ENCODE measurements at regions not wholly inside any gene's neighbourhood (a gene's known extent, or its start where the extent isn't known, plus 50 kb on each side); places are given as distances from the start of the nearest gene placed in this dataset.

DNA sequence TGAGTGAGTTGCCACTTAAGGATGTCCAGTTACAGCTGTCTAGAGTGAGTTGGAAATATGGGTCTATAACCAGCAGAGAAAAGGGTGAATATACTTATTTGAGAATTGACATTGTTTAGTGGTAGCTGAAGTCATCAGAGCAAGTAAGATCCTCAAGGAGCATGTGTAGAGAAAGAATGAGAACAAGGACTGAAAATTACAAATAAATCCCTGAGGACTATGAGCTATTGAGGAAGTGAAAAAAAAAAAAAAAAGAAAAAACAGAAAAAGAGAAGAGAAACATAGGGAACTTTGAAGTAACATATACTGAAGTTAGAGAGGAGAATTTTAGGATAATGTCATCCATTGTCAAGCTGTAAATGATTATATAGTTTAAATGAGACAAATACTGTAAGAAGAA is 134.0 kb upstream of the CCDC68 start:
- peaks cover 10% of the 10 kb centered on the region for H3K4me1 Mint-ChIP-seq (ENCODE audit: low read depth)
- H3K27ac Mint-ChIP-seq, result no peak overlapping the region
- no peaks in the 10 kb centered on the region for H3K9me3 Mint-ChIP-seq
- H3K27me3 Mint-ChIP-seq, result no peaks in the 10 kb centered on the region
- H3K4me3 Mint-ChIP-seq, result no peak overlapping the region
- intact Hi-C loops (cut with micrococcal nuclease), result no loop called here
- H3K36me3 Mint-ChIP-seq (ENCODE audit: low read depth), result no peaks in the 10 kb centered on the region

DNA sequence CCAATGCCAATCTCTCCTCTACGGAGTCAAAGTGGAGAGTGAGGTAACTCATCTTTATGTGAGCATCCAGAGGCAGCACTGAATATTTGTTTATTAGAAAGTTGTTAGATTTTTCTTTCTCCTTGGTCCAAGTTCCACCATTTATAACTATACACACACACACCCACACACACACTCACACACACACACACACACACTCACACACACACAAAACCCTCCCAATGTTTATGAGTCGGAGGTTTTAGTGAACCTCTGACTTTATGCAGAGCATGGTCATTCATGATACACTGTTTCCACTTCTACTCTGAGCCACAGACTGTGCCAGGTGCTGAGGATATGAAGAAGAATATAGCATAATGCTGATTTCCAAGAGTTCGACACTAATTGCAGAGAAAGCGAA is 132.9 kb upstream of the CCDC68 start:
- Mint-ChIP-seq H3K4me1 (ENCODE audit: low read depth) (peaks cover 10% of the 10 kb centered on the region), H3K36me3 (ENCODE audit: low read depth) (no peaks in the 10 kb centered on the region), H3K4me3 (no peak overlapping the region), H3K27ac (no peak overlapping the region), H3K27me3 (no peaks in the 10 kb centered on the region), H3K9me3 (no peaks in the 10 kb centered on the region)
- intact Hi-C loops (cut with micrococcal nuclease), result no loop called here

DNA sequence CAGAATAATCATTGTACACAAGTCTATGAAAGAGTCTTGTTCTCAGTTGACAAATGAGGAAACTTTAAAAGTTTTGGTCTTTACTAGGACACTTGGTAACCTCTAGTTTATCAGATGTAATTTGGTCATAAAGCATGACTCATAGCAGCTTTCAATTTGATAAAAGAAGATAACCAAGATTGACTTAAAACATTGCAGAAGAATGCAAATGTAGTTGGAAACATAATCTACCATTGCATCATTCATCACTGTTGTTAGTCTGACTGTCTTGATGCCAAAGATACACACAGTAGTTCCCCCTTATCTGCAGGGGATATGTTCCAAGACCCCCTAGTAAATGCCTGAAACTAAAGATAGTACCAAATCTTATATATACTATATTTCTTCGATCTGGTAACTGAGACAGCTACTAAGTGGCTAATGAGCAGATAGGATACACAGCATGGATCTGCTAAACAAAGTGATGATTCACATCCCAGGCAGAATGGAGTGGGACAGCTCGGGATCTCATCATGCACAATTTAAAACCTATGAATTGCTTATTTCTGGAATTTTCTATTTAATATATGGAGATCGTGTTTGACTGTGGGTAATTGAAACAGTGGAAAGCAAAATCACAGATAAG is 131.4 kb upstream of the CCDC68 start:
- Mint-ChIP-seq H3K4me1 (ENCODE audit: low read depth) (peaks cover 10% of the 10 kb centered on the region), H3K36me3 (ENCODE audit: low read depth) (no peaks in the 10 kb centered on the region), H3K9me3 (no peaks in the 10 kb centered on the region), H3K4me3 (no peak overlapping the region), H3K27ac (no peak overlapping the region), H3K27me3 (no peaks in the 10 kb centered on the region)
- intact Hi-C loops (cut with micrococcal nuclease), result no loop called here

DNA sequence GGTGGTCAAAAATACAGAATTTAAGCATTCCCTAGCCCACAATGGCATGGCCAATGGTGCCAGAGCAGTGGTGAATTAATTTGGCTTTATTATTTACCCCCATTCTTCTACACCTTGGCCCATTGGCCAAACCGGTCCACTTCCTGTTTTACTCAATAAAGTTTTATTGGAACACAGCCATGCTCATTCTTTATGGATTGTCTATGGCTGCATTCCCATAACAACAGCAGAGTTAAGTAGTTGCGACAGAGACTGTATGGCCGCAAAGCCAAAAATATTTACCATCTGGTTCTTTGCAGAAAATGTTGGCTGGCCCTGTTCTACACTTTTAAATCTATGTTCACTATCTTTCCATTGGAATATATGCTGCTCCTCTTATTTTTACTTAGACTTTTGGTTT is 130.3 kb upstream of the CCDC68 start:
- H3K4me3 Mint-ChIP-seq, result no peak overlapping the region
- peaks cover 10% of the 10 kb centered on the region for H3K4me1 Mint-ChIP-seq (ENCODE audit: low read depth)
- no peaks in the 10 kb centered on the region for H3K27me3 Mint-ChIP-seq
- H3K9me3 Mint-ChIP-seq, result no peaks in the 10 kb centered on the region
- H3K36me3 Mint-ChIP-seq (ENCODE audit: low read depth), result no peaks in the 10 kb centered on the region
- no peak overlapping the region for H3K27ac Mint-ChIP-seq
- intact Hi-C loops (cut with micrococcal nuclease), result no loop called here

DNA sequence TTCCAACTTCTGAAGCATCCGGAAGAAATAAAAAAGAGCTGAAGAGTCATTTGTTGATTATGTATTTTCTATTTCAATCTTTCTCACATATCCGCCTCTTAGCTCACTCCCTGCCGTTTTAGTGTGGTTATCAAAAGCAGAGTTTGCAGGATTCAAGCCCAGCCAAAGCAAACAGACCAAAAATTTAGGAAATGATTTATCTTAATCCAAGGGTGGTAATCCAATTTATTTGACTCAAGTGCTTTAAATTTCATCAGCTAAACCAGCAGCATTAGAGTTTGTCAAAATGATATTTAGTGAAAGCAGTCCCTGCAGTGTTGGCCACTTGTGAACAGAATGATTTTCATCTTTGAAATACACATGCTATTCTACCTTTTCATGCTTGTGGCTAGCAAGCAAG is 129.3 kb upstream of the CCDC68 start:
- intact Hi-C loops (cut with micrococcal nuclease), result no loop called here
- H3K4me3 Mint-ChIP-seq, result no peak overlapping the region
- peaks cover 8% of the 10 kb centered on the region for H3K4me1 Mint-ChIP-seq (ENCODE audit: low read depth)
- no peaks in the 10 kb centered on the region for H3K36me3 Mint-ChIP-seq (ENCODE audit: low read depth)
- no peak overlapping the region for H3K27ac Mint-ChIP-seq
- H3K27me3 Mint-ChIP-seq, result no peaks in the 10 kb centered on the region
- H3K9me3 Mint-ChIP-seq, result no peaks in the 10 kb centered on the region

DNA sequence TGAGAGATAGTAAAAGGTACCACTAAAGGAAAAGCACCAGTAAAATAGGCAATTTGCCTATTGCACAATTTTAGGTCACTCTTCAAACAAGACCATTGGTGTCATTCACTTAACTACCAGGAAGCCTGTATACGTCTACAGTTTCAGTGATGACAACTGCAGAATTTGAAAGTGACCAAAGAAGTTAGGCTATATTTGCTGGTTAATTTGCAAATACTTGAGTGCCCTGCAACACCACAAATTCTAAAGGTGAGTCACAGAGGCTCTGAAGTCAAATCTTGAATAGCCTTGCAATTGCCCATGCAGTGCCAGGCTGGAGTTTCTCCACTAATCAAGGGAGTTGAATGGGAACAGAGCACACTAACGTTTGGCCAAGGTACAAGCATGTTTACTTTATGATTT is 128.7 kb upstream of the CCDC68 start:
- Mint-ChIP-seq H3K27me3 (no peaks in the 10 kb centered on the region), H3K4me3 (no peak overlapping the region), H3K9me3 (no peaks in the 10 kb centered on the region), H3K36me3 (ENCODE audit: low read depth) (no peaks in the 10 kb centered on the region), H3K4me1 (ENCODE audit: low read depth) (peaks cover 3% of the 10 kb centered on the region), H3K27ac (no peak overlapping the region)
- intact Hi-C loops (cut with micrococcal nuclease), result no loop called here

DNA sequence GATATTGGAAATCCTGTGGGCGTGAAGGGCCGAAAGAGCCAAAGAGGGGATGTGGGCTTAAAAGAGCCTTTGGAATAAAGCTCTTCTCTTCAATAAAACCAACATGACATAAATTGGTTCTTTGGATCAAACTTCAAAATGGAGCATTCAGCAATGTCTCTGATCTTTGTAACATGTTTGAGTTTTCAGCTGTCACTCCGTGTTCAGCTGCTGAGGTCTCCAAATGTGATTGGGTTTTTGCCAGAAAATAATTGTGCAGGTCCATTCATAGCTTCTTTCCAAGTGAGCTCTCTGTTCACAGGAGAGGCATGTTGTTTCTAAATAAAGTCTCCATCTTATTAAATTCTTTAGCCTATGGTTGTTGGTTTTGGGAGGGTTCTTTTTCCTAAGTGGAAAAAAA is 127.6 kb upstream of the CCDC68 start:
- Mint-ChIP-seq H3K4me3 (no peak overlapping the region), H3K4me1 (ENCODE audit: low read depth) (no peaks in the 10 kb centered on the region), H3K27me3 (no peaks in the 10 kb centered on the region), H3K9me3 (no peaks in the 10 kb centered on the region), H3K27ac (no peak overlapping the region), H3K36me3 (ENCODE audit: low read depth) (no peaks in the 10 kb centered on the region)
- intact Hi-C loops (cut with micrococcal nuclease), result no loop called here

DNA sequence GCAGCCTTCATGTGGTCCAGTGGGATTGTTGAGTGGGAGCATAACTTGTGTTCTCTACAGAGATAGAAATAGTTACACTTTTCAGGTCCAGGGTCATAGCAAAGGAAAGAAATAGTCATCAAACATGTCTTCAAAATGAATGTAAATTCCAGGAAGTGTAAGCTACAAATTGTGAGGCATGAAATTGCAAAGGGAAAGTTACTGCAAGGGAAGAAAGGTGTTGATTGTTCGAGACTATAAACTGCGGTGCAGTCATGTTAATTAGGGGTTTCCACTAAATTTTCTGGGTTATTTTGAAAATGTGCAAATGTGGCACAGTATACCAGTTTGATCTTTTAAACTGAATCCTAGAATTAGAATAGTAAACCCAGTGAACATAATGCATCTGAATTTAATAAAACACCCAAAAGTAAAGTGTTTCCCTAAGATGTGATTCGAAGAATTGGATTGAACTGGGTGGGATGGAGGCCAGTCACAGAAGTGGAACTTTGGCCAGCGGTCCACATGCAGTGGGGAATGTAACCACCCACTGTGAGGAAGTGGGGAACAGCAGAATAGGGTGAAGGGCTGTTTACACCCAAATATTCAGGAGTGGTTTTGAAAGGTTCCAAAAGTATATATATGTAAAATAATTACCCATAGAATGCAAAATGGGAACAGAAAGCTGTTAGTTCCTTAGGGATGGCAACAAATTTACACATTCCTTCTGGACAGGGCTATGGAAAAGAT is 126.5 kb upstream of the CCDC68 start:
- Mint-ChIP-seq H3K4me1 (ENCODE audit: low read depth) (no peaks in the 10 kb centered on the region), H3K9me3 (no peaks in the 10 kb centered on the region), H3K27me3 (no peaks in the 10 kb centered on the region), H3K4me3 (no peak overlapping the region), H3K27ac (no peak overlapping the region), H3K36me3 (ENCODE audit: low read depth) (no peaks in the 10 kb centered on the region)
- intact Hi-C loops (cut with micrococcal nuclease), result no loop called here

DNA sequence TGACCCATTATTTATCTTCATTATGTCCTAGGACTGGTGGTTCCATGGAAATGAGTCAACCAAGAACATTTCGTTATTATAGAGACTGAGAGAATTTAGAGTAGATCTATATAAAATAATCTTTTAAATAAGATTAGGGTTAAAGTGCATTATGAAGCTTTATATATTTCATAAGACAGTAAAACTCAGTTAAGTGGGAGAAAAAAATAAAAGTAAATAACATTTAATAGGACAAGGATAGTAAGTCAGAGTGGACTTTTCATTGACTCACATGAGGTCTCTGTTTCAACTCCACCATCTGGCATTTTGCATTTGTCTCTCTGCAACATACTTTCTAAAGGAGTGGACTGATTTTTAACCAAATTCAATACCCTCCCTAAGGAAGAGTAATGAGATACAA is 125.3 kb upstream of the CCDC68 start:
- no peaks in the 10 kb centered on the region for H3K4me1 Mint-ChIP-seq (ENCODE audit: low read depth)
- no peaks in the 10 kb centered on the region for H3K27me3 Mint-ChIP-seq
- H3K9me3 Mint-ChIP-seq, result no peaks in the 10 kb centered on the region
- no peaks in the 10 kb centered on the region for H3K36me3 Mint-ChIP-seq (ENCODE audit: low read depth)
- intact Hi-C loops (cut with micrococcal nuclease), result no loop called here
- no peak overlapping the region for H3K27ac Mint-ChIP-seq
- H3K4me3 Mint-ChIP-seq, result no peak overlapping the region

DNA sequence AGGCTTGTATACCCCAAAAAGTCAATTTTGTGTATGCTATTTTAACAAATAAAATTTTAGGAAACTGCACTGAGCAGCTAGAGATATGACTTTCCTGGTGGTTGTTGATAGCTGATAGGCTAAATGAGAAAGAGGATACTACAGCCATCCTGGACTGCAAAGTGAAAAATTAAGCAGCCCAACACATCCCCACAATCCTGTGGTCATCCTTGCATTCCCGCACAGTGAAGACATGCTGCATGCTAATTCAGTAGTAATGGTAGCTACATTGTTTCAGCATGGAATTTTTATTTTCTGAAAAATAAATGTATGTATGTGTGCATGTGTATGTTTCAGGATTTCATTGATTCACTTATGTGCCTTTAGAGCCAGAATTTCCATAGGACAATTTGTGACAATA is 124.2 kb upstream of the CCDC68 start:
- no peaks in the 10 kb centered on the region for H3K9me3 Mint-ChIP-seq
- intact Hi-C loops (cut with micrococcal nuclease), result no loop called here
- H3K27ac Mint-ChIP-seq, result no peak overlapping the region
- no peak overlapping the region for H3K4me3 Mint-ChIP-seq
- H3K27me3 Mint-ChIP-seq, result no peaks in the 10 kb centered on the region
- H3K4me1 Mint-ChIP-seq (ENCODE audit: low read depth), result no peaks in the 10 kb centered on the region
- no peaks in the 10 kb centered on the region for H3K36me3 Mint-ChIP-seq (ENCODE audit: low read depth)

DNA sequence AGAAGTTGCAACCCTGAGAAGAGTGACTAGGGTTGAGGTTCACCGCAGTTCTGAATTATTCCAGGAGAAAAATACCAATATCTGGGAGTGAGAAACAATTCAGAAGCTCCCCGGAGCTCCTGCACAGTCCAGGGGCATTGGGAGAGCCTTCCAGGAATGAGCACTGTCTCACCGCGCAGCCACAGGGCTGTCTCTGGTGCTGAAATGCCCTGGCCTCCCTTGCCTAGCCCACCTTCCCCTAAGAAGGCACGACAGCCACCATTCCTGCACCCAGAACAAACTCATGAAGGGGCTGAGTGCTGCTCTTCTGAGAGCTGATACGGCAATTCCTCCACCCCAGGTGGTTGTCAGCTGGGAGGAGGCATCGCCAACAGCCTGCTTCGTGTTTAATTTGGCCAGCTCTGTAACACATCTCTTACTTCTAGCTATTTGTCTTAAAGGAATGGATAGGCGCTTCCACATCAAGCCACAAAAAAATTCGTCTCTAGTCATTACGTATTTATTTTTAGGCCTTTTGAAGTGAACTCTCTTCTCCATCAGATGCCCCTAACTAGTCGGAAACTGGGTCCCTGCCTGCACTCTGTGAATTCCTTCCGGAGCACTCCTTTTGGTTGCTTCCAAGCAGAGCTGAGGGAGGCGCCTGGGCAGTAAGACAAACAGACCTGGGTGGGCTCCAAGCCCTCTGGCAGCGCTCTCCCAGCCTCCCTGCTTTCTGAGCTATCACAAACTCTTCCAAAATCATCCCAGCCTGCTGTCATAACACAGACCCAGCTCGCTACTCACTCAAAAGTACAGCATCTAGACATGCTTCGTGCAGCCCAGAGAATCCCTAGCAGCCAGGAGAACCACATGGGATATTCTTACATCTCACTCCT is 120.5 kb upstream of the CCDC68 start:
- intact Hi-C loops (cut with micrococcal nuclease), result no loop called here
- H3K9me3 Mint-ChIP-seq, result no peaks in the 10 kb centered on the region
- no peak overlapping the region for H3K4me3 Mint-ChIP-seq
- H3K27me3 Mint-ChIP-seq, result no peaks in the 10 kb centered on the region
- no peak overlapping the region for H3K27ac Mint-ChIP-seq
- H3K4me1 Mint-ChIP-seq (ENCODE audit: low read depth), result no peaks in the 10 kb centered on the region
- H3K36me3 Mint-ChIP-seq (ENCODE audit: low read depth), result no peaks in the 10 kb centered on the region

DNA sequence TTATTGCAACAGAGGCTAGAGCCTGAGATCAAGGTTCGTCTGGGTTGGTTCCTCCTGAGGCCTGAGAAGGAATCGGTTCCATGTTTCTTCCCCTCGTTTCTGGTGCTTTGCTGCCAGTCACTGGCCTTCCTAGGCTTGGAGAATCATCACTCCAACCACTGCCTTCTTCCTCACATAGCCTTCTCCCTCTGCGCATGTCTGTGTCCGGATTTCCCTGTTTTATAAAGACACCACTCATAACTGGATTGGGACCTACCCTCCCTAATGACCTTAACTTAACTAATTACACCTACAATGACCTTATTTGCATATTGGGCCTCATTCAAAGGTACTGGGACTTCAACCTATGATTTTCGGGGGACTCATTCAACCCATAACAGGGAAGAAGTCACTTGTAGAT is 119.8 kb upstream of the CCDC68 start:
- Mint-ChIP-seq H3K36me3 (ENCODE audit: low read depth) (no peaks in the 10 kb centered on the region), H3K27ac (no peak overlapping the region), H3K4me1 (ENCODE audit: low read depth) (no peaks in the 10 kb centered on the region), H3K27me3 (no peaks in the 10 kb centered on the region), H3K4me3 (no peak overlapping the region), H3K9me3 (no peaks in the 10 kb centered on the region)
- intact Hi-C loops (cut with micrococcal nuclease), result no loop called here

DNA sequence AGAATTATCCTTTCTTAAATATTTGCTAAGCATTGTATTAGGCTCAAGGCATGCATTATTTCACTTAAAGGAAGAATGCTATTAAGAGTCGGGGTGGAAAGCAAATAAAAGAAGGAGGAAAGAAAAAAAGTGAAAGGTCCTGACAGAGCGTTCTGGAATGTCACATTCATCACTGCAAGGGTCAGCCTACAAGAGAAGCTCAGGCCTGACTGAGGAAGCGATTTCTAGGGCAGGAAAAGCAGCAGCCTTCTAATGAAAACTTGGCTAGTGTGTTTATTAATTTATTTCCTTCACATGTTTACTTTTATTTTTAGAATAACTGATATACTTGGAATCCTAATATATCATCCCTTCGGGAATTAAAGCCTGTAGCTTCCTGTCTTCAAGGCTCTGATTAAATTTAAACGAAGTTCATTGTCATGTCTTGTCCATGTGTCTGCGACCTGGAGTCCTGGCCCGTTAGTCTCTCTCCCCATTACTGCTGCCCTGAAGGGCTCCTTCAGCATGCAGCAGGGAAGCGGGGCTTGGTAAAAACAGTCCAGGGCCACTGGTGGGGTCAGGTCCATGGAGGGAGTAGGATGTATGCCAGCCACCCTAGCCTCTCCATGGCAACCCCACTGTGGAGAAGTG is 119.2 kb upstream of the CCDC68 start:
- H3K36me3 Mint-ChIP-seq (ENCODE audit: low read depth), result no peaks in the 10 kb centered on the region
- no peak overlapping the region for H3K27ac Mint-ChIP-seq
- H3K4me3 Mint-ChIP-seq, result no peak overlapping the region
- H3K4me1 Mint-ChIP-seq (ENCODE audit: low read depth), result no peaks in the 10 kb centered on the region
- no peaks in the 10 kb centered on the region for H3K9me3 Mint-ChIP-seq
- intact Hi-C loops (cut with micrococcal nuclease), result no loop called here
- H3K27me3 Mint-ChIP-seq, result no peaks in the 10 kb centered on the region

DNA sequence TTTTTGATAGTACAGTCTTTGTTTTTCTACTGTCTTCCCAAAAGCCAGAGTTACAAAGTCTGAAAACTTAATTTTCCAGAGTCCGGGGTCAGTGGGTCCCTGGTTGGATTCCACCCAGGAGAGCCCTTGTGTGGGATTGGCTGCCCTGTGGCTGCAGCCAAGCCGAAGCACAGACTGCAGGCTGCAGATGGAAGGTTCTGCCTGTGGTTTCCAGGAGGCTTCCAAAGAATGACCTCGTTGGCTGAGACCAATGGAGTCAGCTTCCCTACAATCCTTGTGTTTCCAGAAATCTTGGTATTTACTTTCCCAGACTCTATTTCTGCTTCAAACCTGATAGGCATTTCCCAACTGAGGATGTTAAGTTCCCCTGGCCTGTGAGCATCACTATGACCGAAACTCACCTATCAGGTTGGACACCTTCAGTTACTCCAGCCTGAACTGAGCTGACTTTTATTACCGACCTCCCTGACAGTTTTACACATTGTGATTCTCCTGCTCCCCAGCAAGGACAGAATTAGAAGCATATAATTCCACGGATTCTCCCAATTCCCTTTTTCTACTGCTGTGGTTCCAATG is 117.5 kb upstream of the CCDC68 start:
- Mint-ChIP-seq H3K9me3 (no peaks in the 10 kb centered on the region), H3K36me3 (ENCODE audit: low read depth) (no peaks in the 10 kb centered on the region), H3K4me1 (ENCODE audit: low read depth) (no peaks in the 10 kb centered on the region), H3K4me3 (no peak overlapping the region), H3K27me3 (no peaks in the 10 kb centered on the region), H3K27ac (no peak overlapping the region)
- intact Hi-C loops (cut with micrococcal nuclease), result no loop called here

Data from dendritic cell treated with granulocyte-macrophage colony-stimulating factor and Interleukin-4, amounts not matched to agents 40 ng/mL and 50 ng/mL, for 4 days (primary cell).